CD4-positive, alpha-beta T cell treated with Interleukin-6 at 100 ng/mL for 8 hours (primary cell): ENCODE measurements at regions not wholly inside any gene's neighbourhood (a gene's known extent, or its start where the extent isn't known, plus 50 kb on each side); places are given as distances from the start of the nearest gene placed in this dataset.

Source experiments
- DNase-seq: peaks from one replicate; pipeline ENCODE4 v3.0.0-alpha.2; 2020; ENCODE audit warnings: mixed read lengths, low spot score

DNA sequence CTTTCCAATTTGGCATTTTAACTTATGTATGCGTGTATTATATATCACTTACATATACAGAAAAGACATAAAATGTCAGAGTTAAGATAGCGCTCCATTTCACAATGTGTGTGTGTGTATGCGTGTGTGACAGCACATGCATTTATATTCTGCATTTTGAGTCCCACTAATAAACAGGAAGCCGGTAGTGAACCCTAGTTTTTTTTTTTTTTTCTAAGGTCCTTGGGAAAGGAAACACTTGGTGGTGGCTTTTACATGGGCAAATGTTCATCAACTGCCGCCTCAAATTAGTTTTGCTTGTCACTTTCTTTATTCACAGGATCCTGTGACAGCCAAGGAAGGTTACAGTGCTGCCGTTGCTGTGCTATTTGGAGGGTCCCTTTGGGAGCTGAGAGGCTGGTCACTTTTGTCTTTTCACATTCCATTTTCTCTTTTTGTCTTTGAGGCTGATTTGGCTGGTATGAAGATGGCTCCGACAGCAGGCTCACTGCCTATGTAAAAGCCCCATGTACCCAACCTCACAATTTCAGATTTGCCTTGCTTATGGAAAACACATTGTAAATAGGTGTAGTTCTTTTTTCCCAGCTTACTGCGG is 298.9 kb downstream of the CSNK1G3 start:
- no peak for DNase-seq

DNA sequence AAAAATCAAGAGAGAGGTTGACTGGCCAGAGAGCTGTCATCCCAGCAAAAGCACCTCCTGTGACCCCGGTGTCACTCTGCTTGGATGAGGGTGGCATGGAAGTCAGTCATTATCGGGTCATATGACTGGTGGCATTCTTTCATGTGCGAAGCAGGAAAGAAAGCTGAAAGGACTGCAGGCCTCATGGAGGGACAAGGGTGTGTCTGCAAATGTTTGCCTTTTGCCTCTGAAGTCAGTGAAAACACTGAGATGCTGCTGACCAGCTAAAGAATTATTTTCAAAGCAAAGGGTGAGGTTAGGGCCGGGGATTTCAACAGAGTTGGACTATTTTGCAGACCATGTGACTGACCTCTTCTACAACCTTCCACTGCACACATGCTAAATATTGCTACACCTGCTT is 298.3 kb downstream of the CSNK1G3 start:
- no peak for DNase-seq

DNA sequence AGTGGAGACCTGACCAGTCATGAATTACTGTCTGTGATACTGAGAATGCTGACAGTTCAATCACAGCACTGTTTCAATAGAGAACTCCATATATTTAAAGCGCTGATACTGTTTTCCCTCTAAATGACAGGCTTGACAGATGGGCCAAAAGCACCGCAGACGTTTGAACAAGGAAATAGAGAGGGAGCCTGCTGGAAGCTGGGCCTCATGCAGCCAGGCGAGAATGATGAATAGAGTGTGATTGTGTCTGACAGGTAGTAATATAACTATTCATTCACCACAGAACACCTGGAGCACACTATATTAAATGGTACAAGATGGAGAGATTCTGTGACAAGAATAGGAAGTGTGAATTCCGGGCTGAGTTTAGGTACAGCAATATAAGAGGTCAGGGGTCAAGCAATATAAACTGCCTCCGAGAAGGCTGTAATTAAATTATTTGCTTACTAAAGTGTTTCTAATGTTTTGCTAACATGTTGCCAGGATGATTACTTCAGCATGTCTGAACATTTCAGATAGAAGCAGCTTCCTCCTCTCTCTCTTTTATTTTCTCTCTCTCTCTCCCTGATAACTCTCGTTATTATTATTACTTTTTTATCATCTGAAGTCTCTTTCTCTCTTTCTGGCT is 297.7 kb downstream of the CSNK1G3 start:
- no peak for DNase-seq

DNA sequence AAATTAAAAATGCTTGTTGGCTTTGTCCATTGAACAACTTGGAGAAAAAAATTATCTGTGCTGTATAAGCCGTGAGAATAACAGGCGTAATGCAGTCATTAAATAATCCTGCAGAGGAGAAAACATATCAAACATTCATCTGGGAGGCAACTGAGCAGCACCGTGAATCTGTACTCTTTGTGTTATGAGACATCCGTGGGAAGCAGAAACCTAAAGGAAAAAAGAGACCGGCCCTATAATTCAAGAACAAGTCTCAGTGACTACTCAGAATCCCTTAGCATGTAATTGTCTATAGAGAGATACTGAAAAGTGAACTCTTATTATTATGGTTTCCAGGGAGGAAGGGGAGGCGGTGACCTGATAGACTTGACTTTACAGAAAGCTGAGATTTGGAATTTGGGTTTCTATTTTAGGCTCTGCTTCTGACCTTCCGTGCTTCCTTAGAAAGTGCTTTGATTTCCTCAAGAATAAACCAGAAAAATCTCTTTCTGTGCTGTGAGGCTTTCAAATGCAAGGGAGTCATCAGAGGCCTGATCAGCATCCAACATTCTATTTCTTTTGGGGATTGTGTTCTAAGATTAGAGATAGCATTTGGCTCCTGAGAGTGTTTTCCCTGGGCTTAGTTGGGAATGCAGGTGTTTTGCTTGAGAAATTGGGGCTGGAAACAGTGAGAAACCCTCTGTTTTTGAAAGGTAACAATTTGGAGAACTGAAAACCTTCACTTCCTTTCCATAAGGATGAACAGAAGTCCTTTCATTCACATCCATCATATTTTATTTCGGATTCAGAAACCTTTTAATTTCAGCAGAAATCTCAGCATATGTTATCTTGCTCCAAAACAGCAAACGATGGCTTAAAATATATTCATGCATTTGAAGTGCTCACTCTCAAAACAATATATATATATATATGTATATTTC is 296.7 kb downstream of the CSNK1G3 start:
- no peak for DNase-seq

DNA sequence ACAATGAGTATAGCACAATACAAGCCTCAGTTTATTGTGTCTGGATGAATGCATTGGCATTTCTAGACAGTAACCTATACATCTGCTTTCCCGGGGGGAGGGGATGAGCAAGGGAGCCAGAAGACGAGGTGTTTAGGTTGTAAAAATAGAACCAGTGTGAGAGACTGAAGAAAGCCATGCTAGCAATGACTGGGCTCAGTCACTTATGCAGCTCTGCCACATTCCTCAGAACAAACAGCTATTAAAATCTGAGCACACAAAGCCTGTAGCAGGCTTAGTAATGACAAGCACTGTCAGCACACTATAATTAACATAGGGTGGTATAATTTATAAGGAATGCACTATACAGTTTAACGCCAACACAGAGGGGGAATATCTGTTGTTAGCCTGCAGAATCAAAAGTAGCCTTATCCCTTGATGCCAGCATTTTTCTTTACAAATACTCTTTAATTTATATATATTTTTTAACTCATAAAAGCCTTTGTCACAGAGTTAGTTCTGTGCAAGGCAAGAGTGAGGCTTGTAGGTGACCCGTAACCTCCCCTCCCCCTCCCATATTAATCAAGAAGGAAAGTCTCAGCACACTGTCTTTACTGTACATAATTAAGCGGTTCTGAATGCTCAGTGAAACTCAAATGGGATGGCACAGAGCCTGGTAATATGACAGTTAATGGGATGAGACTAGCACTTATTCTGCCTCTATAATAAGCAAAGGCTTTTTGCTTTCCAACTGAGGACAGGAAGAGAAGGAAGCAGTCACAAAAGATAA is 295.4 kb downstream of the CSNK1G3 start:
- no peak for DNase-seq

DNA sequence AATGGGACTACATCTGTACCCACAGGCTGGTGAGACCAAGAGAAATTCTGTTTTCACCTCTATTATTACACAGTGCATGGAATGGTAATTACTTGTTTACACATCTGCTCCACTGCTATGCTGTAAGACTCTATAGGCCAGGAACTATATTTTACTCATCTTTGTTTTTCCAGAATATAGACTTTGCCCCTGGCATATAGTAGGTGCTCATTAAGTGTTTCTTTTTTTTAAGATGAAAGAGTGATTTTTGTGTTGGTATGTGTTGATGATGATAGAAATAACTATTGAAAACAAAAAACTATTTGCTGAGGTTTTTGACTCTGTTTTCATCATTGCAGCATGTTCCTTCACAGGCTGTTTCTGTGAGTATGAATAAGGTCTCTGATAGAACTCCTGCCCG is 294.7 kb downstream of the CSNK1G3 start:
- no peak for DNase-seq

DNA sequence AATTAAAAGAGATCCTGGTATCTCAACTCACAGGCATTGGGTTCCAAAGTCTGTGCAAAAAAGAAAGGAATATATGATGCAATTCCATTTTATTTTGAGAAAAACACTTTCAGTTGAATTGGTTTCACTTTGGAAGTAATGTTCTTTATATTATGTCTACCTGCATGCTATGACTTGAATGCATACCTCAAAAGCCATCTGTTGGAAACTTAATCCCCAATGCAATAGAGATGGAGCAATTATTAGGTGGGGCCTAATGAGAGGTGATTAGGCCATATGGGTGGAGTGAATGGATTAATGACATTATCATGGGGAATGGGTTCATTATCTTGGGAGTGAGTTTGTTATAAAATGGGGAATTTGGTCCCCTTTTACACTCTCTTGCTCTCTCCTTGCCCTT is 293.3 kb downstream of the CSNK1G3 start:
- DNase-seq = no peak

DNA sequence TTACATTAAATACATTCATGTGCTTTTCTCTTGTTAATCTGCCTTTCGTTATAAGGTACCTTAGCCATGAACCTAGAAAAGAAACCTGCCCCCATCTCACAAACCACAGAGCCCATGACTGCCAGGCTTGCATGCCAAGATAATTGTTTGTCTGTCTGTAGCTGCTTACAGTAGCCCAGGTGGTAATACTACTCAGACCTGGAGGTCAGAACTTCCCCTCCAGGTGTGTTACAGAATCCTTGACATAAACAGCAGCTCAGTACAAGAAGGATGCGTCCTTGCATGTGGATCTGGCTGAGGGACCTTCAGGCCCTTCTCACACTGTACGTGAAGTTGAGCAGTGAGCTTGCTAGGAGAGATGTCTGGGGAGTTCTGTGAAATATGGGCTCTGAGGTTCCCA is 291.4 kb downstream of the CSNK1G3 start:
- DNase-seq = no peak

DNA sequence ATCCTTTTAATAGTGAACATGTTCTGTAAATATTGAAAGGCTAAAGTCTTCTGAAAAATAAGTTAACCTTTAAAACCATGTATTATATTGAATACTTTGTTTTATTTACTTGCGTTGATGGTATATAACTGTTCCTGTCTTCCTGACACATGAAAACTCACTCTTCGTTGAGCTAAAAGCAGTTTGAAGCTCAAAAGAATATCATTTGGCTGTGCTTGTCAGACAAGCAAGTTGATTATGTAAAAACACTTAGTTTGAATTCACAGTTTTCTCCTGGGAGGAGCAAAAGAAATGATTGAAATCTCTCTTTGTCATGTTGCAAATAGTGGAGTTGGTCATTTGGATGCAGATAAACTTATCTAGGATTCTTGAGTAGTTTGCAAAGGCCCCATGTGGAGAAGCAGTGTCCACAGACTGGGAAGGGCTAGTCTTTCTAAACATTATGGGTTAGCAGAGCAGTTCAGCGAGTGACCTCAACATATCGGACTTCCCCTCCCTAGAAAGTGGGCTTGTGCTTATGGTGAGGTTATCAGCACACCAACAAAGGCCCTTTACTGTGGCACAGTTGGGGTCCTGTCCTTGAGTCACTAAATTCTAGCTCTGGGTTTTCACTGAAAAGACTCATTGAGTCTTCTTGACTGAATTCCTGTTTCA is 290.4 kb downstream of the CSNK1G3 start:
- no peak for DNase-seq

DNA sequence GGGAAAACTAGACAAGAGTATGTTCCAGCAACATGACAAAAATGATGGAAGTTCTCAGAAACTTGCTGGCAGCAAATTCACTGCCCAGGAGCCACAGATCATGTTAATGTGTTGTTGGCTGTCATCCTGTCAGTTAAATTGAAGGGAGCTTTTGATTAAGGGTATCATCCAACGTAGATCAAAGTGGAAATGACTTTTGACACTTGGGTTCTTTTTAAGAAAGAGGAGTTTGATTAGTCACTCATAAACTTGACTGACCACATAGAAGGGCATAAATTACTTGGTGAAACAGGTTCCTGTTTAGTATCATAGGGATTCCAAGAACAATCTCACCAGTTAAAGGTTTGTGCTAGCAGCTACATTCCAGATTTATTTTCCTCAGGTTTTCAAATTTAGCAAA is 288.7 kb downstream of the CSNK1G3 start:
- DNase-seq = no peak

DNA sequence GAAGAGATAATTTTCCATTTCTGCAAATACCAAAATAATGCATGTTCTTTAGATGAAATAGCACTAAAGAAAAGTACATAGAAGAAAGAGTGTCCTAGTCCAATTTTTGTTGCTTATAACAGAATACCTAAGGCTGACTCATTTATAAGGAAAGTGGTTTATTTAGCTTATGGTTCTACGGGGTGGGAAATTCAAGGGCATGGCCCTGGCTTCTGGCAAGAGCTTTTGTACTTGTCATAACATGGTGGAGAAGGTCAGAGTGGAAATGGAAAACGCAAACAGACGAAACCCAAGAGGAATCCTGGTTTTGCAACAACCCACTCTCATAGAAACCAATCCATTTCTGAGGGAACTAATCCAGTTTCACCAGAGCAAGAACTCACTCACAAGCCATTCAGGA is 283.7 kb downstream of the CSNK1G3 start:
- DNase-seq = no peak

DNA sequence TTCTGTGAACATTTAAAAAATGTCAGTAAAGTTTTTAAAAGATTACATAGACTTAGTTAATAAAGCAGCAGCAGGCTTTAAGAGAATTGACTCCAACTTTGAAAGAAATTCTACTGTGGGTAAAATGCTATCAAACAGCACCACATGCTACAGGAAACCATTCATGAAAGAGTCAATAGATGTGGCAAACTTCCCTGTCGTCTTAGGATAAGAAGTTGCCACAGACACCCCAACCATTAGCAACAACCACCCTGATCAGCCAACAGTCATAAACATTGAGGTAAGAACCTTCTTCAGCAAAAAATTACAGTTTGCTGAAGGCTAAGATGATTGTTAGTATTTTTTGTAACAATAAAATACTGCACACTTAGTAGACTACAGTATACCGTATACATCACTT is 278.2 kb downstream of the CSNK1G3 start:
- DNase-seq = no peak

DNA sequence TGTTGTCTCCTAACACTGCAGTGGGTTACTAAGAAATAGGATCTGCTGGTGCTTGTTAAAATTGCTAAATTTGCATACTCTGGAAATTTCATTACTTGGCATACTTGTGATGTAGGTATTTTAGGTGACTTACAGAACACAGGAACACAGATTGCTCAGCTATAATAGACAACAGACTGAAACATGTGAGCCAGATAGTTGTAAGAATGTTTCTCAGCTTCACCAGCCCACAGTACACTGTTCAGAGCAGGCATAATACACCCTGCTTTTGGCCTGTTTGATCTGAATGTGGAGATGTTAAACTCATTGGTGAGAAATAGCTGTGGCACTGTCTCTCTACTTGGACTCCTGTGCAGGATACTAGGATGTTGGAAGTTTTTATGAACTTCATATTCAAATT is 275.7 kb downstream of the CSNK1G3 start:
- no peak for DNase-seq

DNA sequence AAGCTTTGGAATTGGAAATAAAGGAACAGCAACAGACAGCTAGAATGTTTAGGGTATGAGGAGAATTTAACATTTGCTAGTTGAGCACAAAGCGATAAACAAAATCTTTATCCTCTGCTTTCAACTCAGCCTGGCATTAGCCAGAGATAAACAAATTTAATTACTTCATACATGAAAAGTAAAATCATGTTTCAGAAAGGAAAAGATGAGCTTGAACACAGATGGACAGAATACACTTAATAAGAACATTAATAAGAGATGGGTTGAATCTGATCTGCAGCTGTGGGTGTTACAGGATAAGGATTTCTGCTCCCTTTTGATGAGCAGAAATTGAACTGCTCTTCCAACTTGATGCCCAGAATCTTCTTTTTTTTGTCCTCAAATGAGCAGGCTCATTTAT is 275.2 kb downstream of the CSNK1G3 start:
- DNase-seq = no peak

DNA sequence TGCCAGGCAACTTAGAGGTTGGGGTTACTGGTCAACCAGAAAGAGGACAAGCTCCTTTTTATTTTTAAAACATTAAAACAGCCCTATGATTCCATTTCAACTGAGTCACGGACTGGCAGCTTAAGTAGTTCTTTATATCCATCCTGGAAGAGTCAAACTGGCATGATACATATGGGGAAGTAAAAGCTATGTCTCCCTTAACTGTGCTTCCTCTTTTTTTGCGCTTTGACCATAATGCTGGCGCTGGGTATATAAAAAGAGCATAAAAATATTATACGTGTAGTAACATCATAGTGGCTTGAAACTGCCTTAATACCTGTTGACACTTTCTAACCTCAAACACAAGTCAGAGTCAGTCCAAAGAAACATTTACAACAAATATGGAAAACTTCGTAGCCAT is 274.4 kb downstream of the CSNK1G3 start:
- no peak for DNase-seq

DNA sequence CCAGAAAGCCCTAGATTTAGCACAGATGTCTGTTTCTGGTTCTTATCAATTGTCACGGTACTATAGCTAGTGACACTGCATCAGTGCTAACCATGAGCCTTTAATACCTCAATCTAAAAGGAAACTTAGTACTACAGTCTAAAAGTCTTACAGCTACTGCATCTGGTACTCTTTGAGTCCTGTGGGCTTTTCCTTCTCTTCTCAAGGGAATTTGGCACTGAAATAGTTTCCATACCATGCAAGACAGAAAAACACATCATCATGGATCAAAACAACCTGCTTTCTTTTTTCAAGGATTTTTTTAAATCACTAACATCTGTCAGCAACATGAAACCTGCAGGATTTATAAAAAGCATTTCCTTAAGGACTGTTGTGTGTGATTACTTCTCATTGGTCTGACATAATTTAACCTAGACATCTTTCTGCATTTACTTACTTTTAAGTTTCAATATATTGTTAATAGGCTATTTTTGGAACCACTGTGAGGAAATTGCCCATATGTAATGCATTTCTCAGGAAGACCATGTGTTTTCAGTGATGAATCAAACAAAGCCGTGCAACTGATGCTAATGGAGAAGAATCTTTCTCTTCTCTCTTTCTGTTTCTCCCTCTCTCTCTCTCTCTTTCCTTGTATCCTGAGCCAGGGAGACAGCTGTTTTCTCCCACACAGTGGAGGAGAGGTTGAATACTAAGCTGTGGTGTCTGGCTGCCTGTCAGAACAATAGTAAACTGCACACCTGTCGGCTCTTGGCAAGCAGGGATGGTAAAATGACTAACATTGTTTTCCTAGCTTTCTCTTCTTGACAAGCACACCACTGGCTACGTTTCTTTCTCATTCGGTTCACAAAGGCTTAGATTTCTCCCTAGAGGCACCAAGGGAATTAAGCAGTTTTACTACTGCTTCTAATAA is 273.4 kb downstream of the CSNK1G3 start:
- no peak for DNase-seq

DNA sequence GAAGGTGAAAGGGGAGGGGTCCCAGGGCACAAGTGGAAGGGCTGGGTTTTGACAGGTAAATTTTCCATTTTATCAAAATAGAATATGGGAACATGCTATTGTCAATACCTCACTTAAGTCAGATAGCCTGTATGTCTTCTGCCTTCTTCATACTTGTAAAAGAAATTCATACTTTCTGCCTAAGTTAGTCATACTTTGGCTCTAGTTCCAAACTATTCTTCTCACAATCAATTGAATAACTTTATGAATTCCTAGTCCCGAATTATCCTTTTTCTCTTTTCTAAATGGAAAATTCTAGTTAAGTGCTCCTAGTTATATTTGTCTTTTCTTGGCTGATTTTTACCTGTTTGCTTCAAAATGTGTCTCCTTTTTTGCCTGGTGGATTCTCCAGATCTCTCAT is 271.4 kb downstream of the CSNK1G3 start:
- DNase-seq = no peak

DNA sequence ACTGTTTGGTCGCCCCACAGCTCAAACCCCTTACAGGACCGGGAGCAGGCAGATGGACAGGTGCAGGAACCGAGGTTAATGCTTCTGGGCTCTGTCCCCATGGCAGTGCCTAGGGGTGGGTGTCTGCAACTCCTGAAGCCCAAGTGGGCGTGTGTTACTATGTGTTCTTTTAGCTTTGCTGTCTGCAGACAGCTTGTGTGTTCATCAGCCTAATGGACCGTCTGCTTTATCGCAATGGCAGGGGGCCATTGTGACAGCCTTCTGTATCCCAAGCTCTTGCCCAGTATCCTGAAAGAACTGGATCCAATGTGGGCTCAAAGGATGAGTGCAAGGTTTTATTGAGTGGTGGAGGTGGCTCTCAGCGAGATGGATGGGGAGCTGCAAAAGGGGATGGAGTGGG is 266.7 kb downstream of the CSNK1G3 start:
- no peak for DNase-seq

DNA sequence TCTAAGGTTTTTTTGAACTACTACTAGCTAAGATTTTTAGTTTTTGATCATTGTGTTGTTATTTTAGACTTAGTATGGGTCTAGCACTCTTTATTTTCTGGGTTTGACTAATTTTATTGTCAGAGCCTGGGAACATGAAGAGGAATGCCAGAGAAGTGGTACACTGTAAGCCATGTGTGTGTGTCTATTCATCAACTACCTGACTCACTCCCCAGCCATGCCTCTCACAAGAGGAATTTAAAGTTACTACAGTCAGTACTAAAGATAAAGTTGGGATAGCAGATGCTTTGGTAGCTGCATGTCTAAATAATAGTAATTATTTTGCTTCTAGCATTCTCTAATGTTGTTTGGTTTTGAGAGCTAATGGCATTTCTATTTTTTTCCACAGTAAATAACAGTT is 264.8 kb downstream of the CSNK1G3 start:
- no peak for DNase-seq

DNA sequence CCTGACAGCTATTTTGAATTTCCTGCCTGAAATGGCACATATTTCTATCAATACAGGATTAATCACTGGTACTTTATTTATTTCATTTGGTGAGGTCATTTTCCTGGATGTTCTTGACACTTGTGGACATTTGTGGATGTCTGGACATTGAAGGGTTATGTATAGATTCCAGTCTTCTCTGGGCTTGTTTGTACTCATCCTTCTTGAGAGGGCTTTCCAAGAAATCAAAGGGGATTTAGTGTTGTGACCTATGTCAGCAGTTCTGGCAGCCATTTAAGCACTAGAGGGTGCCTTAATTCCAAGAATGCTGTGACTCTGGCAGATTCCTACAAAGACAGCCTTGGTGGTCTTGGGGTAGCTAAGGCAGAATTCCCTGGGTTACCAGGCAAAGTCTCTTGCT is 259.7 kb downstream of the CSNK1G3 start:
- no peak for DNase-seq

DNA sequence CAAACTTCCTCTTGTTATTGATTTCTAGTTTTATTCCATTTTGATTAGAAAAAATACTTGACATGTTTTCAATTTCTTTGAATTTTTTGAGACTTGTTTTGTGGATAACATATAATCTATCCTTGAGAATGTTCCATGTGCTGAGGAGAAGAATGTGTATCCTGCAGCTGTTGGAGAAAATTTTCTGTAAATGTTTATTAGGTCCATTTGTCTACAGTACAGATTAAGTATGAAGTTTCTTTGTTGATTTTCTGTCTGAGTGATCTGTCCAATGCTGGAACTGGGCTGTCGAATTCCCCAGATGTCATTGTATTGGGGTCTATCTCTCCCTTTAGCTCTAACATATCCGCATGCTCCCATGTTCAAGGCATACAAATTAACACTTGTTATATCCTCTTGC is 251.2 kb downstream of the CSNK1G3 start:
- no peak for DNase-seq
